WTC11 (cell line): ENCODE measurements at regions not wholly inside any gene's neighbourhood (a gene's known extent, or its start where the extent isn't known, plus 50 kb on each side); places are given as distances from the start of the nearest gene placed in this dataset.

Source experiments
- ATAC-seq: fragments of 200-7000 bp; cut with Tn5 transposase; 2 replicates; pipeline ENCODE4 v1.10.0; 2021; ENCODE audit warnings: mild to moderate bottlenecking, moderate library complexity
- CTCF ChIA-PET: fragments of 300-600 bp; sonication (Branson Sonifier 250); formaldehyde crosslinking; loops from one replicate; lab custom pipeline; 2021; ENCODE audit warnings: antibody characterized with exemption; lab: Charles Lee
- POLR2A ChIA-PET: fragments of 350-600 bp; sonication (Branson Sonifier 250); formaldehyde crosslinking; loops from one replicate; lab custom pipeline; 2021; ENCODE audit warnings: antibody characterized with exemption; lab: Charles Lee
- DNase-seq: peaks from one replicate; pipeline ENCODE4 v3.0.0; 2021; ENCODE audit warnings: low spot score
- H3K27ac Mint-ChIP-seq: 2 replicates; pipeline ENCODE4 v1.8.0; 2021; ENCODE audit warnings: mixed read lengths
- H3K27me3 Mint-ChIP-seq: 2 replicates; pipeline ENCODE4 v1.8.0; 2021; ENCODE audit warnings: low read depth, mild to moderate bottlenecking, moderate library complexity, mixed read lengths
- H3K36me3 Mint-ChIP-seq: 2 replicates; pipeline ENCODE4 v1.8.0; 2021; ENCODE audit warnings: mixed read lengths
- H3K4me1 Mint-ChIP-seq: 2 replicates; pipeline ENCODE4 v1.8.0; 2022; ENCODE audit warnings: mixed read lengths
- H3K4me3 Mint-ChIP-seq: 2 replicates; pipeline ENCODE4 v1.8.0; 2021; ENCODE audit warnings: mild to moderate bottlenecking, moderate library complexity, mixed read lengths
- H3K9me3 Mint-ChIP-seq: 2 replicates; pipeline ENCODE4 v1.8.0; 2021; ENCODE audit warnings: mixed read lengths
- ETV6 ChIP-seq: sonication (generic); formaldehyde crosslinking; IDR thresholded peaks from 2 replicates; pipeline ENCODE4 v1.8.1; 2022; ENCODE audit warnings: mild to moderate bottlenecking, missing genetic modification reagents
- FOXK1 ChIP-seq: sonication (generic); formaldehyde crosslinking; IDR thresholded peaks from 2 replicates; pipeline ENCODE4 v1.8.0; 2022; ENCODE audit warnings: mild to moderate bottlenecking, moderate library complexity, missing genetic modification reagents
- GABPB1 ChIP-seq: sonication (generic); formaldehyde crosslinking; IDR thresholded peaks from 2 replicates; pipeline ENCODE4 v1.8.1; 2023; ENCODE audit warnings: mild to moderate bottlenecking, missing genetic modification reagents
- GTF2I ChIP-seq: fragments of 250-450 bp; sonication (Bioruptor Pico); conservative IDR thresholded peaks from 2 replicates; pipeline ENCODE4 v1.4.0; 2021; ENCODE audit warnings: mild to moderate bottlenecking
- NR2C2 ChIP-seq: sonication (generic); formaldehyde crosslinking; IDR thresholded peaks from 2 replicates; pipeline ENCODE4 v1.8.0; 2022; ENCODE audit warnings: mild to moderate bottlenecking, missing genetic modification reagents
- ZNF263 ChIP-seq: sonication (generic); formaldehyde crosslinking; IDR thresholded peaks from 2 replicates; pipeline ENCODE4 v1.8.1; 2022; ENCODE audit warnings: low read depth, mild to moderate bottlenecking, moderate library complexity, missing genetic modification reagents
- ZNF423 ChIP-seq: fragments of 250-450 bp; sonication (Bioruptor Pico); IDR thresholded peaks from 2 replicates; pipeline ENCODE4 v2.1.2; 2022; ENCODE audit warnings: mild to moderate bottlenecking, moderate library complexity
- TF ChIP-seq, protein P1 (sequence below): sonication (generic); formaldehyde crosslinking; IDR thresholded peaks from 2 replicates; pipeline ENCODE4 v1.8.0; 2022; ENCODE audit warnings: mild to moderate bottlenecking, missing genetic modification reagents
- TF ChIP-seq, protein P2 (sequence below): fragments of 250-450 bp; sonication (Bioruptor Pico); IDR thresholded peaks from 2 replicates; pipeline ENCODE4 v1.9.0; 2021; ENCODE audit warnings: mild to moderate bottlenecking
- TF ChIP-seq, protein P3 (sequence below): sonication (generic); formaldehyde crosslinking; conservative IDR thresholded peaks from 2 replicates; pipeline ENCODE4 v1.8.1; 2023; ENCODE audit warnings: mild to moderate bottlenecking, low read depth, missing genetic modification reagents, moderate library complexity
- TF ChIP-seq, protein P4 (sequence below): sonication (generic); formaldehyde crosslinking; IDR thresholded peaks from 2 replicates; pipeline ENCODE4 v1.8.1; 2023; ENCODE audit warnings: mild to moderate bottlenecking, moderate library complexity, missing genetic modification reagents
- TF ChIP-seq, protein P5 (sequence below): fragments of 200-600 bp; IDR thresholded peaks from 2 replicates; pipeline ENCODE4 v1.8.0; 2022; ENCODE audit warnings: antibody characterized with exemption
- TF ChIP-seq, protein P6 (sequence below): sonication (generic); formaldehyde crosslinking; IDR thresholded peaks from 2 replicates; pipeline ENCODE4 v1.8.1; 2023; ENCODE audit warnings: mild to moderate bottlenecking, missing genetic modification reagents, moderate library complexity

DNA sequence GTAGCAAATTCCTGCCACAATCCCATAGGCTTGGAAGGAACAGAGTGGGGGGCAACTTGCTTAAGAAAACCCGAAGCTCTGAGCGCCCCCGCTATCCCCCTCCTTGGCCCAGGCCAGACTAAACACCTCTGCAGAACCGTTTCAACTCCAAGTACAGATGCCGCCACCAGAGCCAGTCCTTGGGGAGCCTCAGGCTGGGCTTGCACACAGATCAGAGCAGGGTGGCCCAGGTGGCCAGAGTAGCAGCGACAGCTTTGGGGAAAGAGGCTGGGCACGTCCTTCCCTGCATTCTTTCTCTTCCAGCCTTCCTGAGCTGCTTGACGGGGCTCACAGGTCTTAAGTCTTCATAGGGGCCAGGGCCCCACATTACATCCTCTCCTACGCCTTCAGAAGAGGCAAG is 181.6 kb upstream of the ZC3H12A start:
- Mint-ChIP-seq H3K9me3 (peaks cover 5% of the 10 kb centered on the region), H3K4me1 (peaks cover 22% of the 10 kb centered on the region), H3K27me3 (peaks cover 7% of the 10 kb centered on the region), H3K27ac (no peak overlapping the region), H3K4me3 (no peak overlapping the region), H3K36me3 (no peaks in the 10 kb centered on the region)
- ATAC-seq (peak; percentile 55), DNase-seq (peak; percentile 21)
- ChIA-PET CTCF (interaction anchor here (0.8 to 2.7 kb wide), 8 partner anchors 11 to 142 kb away, joined by 3 to 14 read pairs (median 4); no protein-coding TSS in a partner anchor), POLR2A (no interaction called here)
- TF ChIP-seq, protein P1, sequence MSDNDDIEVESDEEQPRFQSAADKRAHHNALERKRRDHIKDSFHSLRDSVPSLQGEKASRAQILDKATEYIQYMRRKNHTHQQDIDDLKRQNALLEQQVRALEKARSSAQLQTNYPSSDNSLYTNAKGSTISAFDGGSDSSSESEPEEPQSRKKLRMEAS (CRISPR knock-in tag), result no peak
- TF ChIP-seq GTF2I (CRISPR knock-in tag), result no peak
- TF ChIP-seq, protein P2, sequence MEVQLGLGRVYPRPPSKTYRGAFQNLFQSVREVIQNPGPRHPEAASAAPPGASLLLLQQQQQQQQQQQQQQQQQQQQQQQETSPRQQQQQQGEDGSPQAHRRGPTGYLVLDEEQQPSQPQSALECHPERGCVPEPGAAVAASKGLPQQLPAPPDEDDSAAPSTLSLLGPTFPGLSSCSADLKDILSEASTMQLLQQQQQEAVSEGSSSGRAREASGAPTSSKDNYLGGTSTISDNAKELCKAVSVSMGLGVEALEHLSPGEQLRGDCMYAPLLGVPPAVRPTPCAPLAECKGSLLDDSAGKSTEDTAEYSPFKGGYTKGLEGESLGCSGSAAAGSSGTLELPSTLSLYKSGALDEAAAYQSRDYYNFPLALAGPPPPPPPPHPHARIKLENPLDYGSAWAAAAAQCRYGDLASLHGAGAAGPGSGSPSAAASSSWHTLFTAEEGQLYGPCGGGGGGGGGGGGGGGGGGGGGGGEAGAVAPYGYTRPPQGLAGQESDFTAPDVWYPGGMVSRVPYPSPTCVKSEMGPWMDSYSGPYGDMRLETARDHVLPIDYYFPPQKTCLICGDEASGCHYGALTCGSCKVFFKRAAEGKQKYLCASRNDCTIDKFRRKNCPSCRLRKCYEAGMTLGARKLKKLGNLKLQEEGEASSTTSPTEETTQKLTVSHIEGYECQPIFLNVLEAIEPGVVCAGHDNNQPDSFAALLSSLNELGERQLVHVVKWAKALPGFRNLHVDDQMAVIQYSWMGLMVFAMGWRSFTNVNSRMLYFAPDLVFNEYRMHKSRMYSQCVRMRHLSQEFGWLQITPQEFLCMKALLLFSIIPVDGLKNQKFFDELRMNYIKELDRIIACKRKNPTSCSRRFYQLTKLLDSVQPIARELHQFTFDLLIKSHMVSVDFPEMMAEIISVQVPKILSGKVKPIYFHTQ (CRISPR knock-in tag), result no peak
- TF ChIP-seq GABPB1 (CRISPR knock-in tag), result no peak
- TF ChIP-seq, protein P3, sequence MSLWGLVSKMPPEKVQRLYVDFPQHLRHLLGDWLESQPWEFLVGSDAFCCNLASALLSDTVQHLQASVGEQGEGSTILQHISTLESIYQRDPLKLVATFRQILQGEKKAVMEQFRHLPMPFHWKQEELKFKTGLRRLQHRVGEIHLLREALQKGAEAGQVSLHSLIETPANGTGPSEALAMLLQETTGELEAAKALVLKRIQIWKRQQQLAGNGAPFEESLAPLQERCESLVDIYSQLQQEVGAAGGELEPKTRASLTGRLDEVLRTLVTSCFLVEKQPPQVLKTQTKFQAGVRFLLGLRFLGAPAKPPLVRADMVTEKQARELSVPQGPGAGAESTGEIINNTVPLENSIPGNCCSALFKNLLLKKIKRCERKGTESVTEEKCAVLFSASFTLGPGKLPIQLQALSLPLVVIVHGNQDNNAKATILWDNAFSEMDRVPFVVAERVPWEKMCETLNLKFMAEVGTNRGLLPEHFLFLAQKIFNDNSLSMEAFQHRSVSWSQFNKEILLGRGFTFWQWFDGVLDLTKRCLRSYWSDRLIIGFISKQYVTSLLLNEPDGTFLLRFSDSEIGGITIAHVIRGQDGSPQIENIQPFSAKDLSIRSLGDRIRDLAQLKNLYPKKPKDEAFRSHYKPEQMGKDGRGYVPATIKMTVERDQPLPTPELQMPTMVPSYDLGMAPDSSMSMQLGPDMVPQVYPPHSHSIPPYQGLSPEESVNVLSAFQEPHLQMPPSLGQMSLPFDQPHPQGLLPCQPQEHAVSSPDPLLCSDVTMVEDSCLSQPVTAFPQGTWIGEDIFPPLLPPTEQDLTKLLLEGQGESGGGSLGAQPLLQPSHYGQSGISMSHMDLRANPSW (CRISPR knock-in tag), result no peak
- no peak for TF ChIP-seq NR2C2 (CRISPR knock-in tag)
- TF ChIP-seq, protein P4, sequence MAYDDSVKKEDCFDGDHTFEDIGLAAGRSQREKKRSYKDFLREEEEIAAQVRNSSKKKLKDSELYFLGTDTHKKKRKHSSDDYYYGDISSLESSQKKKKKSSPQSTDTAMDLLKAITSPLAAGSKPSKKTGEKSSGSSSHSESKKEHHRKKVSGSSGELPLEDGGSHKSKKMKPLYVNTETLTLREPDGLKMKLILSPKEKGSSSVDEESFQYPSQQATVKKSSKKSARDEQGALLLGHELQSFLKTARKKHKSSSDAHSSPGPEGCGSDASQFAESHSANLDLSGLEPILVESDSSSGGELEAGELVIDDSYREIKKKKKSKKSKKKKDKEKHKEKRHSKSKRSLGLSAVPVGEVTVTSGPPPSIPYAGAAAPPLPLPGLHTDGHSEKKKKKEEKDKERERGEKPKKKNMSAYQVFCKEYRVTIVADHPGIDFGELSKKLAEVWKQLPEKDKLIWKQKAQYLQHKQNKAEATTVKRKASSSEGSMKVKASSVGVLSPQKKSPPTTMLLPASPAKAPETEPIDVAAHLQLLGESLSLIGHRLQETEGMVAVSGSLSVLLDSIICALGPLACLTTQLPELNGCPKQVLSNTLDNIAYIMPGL (CRISPR knock-in tag), result no peak
- TF ChIP-seq ETV6, result no peak
- TF ChIP-seq, protein P5, sequence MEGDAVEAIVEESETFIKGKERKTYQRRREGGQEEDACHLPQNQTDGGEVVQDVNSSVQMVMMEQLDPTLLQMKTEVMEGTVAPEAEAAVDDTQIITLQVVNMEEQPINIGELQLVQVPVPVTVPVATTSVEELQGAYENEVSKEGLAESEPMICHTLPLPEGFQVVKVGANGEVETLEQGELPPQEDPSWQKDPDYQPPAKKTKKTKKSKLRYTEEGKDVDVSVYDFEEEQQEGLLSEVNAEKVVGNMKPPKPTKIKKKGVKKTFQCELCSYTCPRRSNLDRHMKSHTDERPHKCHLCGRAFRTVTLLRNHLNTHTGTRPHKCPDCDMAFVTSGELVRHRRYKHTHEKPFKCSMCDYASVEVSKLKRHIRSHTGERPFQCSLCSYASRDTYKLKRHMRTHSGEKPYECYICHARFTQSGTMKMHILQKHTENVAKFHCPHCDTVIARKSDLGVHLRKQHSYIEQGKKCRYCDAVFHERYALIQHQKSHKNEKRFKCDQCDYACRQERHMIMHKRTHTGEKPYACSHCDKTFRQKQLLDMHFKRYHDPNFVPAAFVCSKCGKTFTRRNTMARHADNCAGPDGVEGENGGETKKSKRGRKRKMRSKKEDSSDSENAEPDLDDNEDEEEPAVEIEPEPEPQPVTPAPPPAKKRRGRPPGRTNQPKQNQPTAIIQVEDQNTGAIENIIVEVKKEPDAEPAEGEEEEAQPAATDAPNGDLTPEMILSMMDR, result no peak
- TF ChIP-seq ZNF263 (CRISPR knock-in tag), result no peak
- TF ChIP-seq FOXK1 (CRISPR knock-in tag), result no peak

DNA sequence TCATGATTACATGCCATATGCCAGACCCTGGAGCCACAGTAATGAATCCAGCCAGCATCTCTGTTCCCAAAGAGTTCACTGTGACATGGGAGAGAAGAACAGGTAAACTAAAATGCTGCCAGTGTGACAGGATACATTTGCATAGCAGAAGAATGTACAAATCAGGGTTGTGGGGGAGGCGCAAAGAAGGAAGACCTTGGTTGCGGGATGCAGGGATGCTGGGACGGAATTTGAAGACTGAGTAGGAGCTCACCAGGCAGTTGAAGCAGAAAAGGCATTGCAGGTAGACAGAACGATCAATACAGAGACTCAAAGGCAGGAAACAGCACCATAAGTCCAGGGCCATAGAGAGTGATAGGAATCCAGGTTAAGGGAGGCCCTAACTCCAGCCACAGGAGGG is 180.3 kb upstream of the ZC3H12A start:
- TF ChIP-seq, protein P6, sequence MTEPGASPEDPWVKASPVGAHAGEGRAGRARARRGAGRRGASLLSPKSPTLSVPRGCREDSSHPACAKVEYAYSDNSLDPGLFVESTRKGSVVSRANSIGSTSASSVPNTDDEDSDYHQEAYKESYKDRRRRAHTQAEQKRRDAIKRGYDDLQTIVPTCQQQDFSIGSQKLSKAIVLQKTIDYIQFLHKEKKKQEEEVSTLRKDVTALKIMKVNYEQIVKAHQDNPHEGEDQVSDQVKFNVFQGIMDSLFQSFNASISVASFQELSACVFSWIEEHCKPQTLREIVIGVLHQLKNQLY (CRISPR knock-in tag), result no peak
- no peak for TF ChIP-seq ZNF423 (CRISPR knock-in tag)
- Mint-ChIP-seq H3K27ac (no peak overlapping the region), H3K27me3 (peaks cover 5% of the 10 kb centered on the region), H3K9me3 (no peaks in the 10 kb centered on the region), H3K4me1 (peaks cover 22% of the 10 kb centered on the region), H3K36me3 (no peaks in the 10 kb centered on the region), H3K4me3 (no peak overlapping the region)
- POLR2A ChIA-PET, result no interaction called here
- CTCF ChIA-PET, result interaction anchor here (0.7 to 2.7 kb wide), 5 partner anchors 9 to 69 kb away, joined by 3 to 14 read pairs (median 4); no protein-coding TSS in a partner anchor
- DNase-seq, result no peak
- no peak for ATAC-seq
